ENCODE measurements at regions not wholly inside any gene's neighbourhood (a gene's known extent, or its start where the extent isn't known, plus 50 kb on each side); places are given as distances from the start of the nearest gene placed in this dataset.
"Not testable (repeated sequence)": the region's sequence is repeated elsewhere in the genome, so short reads cannot be mapped to it uniquely, and the experiment has no call there.

GRCh38 chr5:25255128-25255527, 610.4 kb upstream of the CDH10 start:
- TF ChIP-seq CTCF (conservative IDR thresholded peaks at IDR 0.05 in 1 of 2, IDR thresholded peaks at IDR 0.05 in 1 of 2; ENCODE audit: low read depth in 1 of 2, low read length in 2 of 2) (no peak), EZH2 (IDR thresholded peaks at IDR 0.05; ENCODE audit: low read length, missing control alignments) (no peak)

GRCh38 chr5:25241981-25242380, 597.2 kb upstream of the CDH10 start:
- no peaks in the 10 kb centered on the region for H3K79me2 ChIP-seq (ENCODE audit: control insufficient read depth, insufficient read depth, low read length)
- DNase-seq (ENCODE audit: low read depth in 2 of 2), result no peak

More at GRCh38 chr5:25255128-25255527, 610.4 kb upstream of the CDH10 start:
- Histone ChIP-seq H3K79me2 (ENCODE audit: control insufficient read depth, insufficient read depth, low read length) (no peaks in the 10 kb centered on the region), H3K4me1 (ENCODE audit: control insufficient read depth, extremely low read depth, insufficient read depth, low read length) (no peaks in the 10 kb centered on the region), H3K27ac (ENCODE audit: insufficient read depth, low read length) (no peak overlapping the region), H3K9me3 (ENCODE audit: control insufficient read depth, insufficient read depth, low read depth, low read length) (no peaks in the 10 kb centered on the region), H3K4me3 (replicated peaks in 1 of 4; ENCODE audit: control extremely low read depth in 1 of 4, insufficient read depth in 1 of 4, low read depth in 3 of 4, low read length in 4 of 4) (no peak overlapping the region), H3K4me2 (ENCODE audit: extremely low read depth, insufficient read depth, low read length) (no peak overlapping the region), H2AFZ (ENCODE audit: low read length) (no peak overlapping the region), H3K36me3 (ENCODE audit: control insufficient read depth, insufficient read depth, low read length) (no peaks in the 10 kb centered on the region), H3K27me3 (ENCODE audit: control insufficient read depth, insufficient read depth, low read length) (no peaks in the 10 kb centered on the region), H4K20me1 (ENCODE audit: control insufficient read depth, extremely low read depth, insufficient read depth, low read length) (no peaks in the 10 kb centered on the region), H3K9ac (ENCODE audit: insufficient read depth, low read length) (no peak overlapping the region)
- DNase-seq (ENCODE audit: low read depth in 2 of 2), result no peak

GRCh38 chr5:25238720-25239119, 593.9 kb upstream of the CDH10 start:
- H2AFZ ChIP-seq (ENCODE audit: low read length); H3K27me3 ChIP-seq (ENCODE audit: control insufficient read depth, insufficient read depth, low read length); H3K9me3 ChIP-seq (ENCODE audit: control insufficient read depth, insufficient read depth, low read depth, low read length); H3K4me2 ChIP-seq (ENCODE audit: extremely low read depth, insufficient read depth, low read length); DNase-seq (ENCODE audit: low read depth in 2 of 2); H3K4me1 ChIP-seq (ENCODE audit: control insufficient read depth, extremely low read depth, insufficient read depth, low read length); H3K27ac ChIP-seq (ENCODE audit: insufficient read depth, low read length); H3K36me3 ChIP-seq (ENCODE audit: control insufficient read depth, insufficient read depth, low read length); H3K79me2 ChIP-seq (ENCODE audit: control insufficient read depth, insufficient read depth, low read length); H3K9ac ChIP-seq (ENCODE audit: insufficient read depth, low read length); H3K4me3 ChIP-seq (replicated peaks in 1 of 4; ENCODE audit: control extremely low read depth in 1 of 4, insufficient read depth in 1 of 4, low read depth in 3 of 4, low read length in 4 of 4); H4K20me1 ChIP-seq (ENCODE audit: control insufficient read depth, extremely low read depth, insufficient read depth, low read length): not testable (repeated sequence)

More at GRCh38 chr5:25241981-25242380, 597.2 kb upstream of the CDH10 start:
- H3K4me2 ChIP-seq (ENCODE audit: extremely low read depth, insufficient read depth, low read length), result no peak overlapping the region
- H4K20me1 ChIP-seq (ENCODE audit: control insufficient read depth, extremely low read depth, insufficient read depth, low read length), result no peaks in the 10 kb centered on the region
- H3K4me1 ChIP-seq (ENCODE audit: control insufficient read depth, extremely low read depth, insufficient read depth, low read length), result no peaks in the 10 kb centered on the region
- H3K27ac ChIP-seq (ENCODE audit: insufficient read depth, low read length), result no peak overlapping the region
- H2AFZ ChIP-seq (ENCODE audit: low read length), result no peak overlapping the region
- no peak overlapping the region for H3K9ac ChIP-seq (ENCODE audit: insufficient read depth, low read length)
- H3K4me3 ChIP-seq (replicated peaks in 1 of 4; ENCODE audit: control extremely low read depth in 1 of 4, insufficient read depth in 1 of 4, low read depth in 3 of 4, low read length in 4 of 4), result no peak overlapping the region
- TF ChIP-seq EZH2 (IDR thresholded peaks at IDR 0.05; ENCODE audit: low read length, missing control alignments) (no peak), CTCF (conservative IDR thresholded peaks at IDR 0.05 in 1 of 2, IDR thresholded peaks at IDR 0.05 in 1 of 2; ENCODE audit: low read depth in 1 of 2, low read length in 2 of 2) (no peak)
- H3K9me3 ChIP-seq (ENCODE audit: control insufficient read depth, insufficient read depth, low read depth, low read length), result no peaks in the 10 kb centered on the region
- H3K27me3 ChIP-seq (ENCODE audit: control insufficient read depth, insufficient read depth, low read length), result no peaks in the 10 kb centered on the region
- H3K36me3 ChIP-seq (ENCODE audit: control insufficient read depth, insufficient read depth, low read length), result no peaks in the 10 kb centered on the region

Data from fibroblast of lung (primary cell).